ENCODE measurements at regions not wholly inside any gene's neighbourhood (a gene's known extent, or its start where the extent isn't known, plus 50 kb on each side); places are given as distances from the start of the nearest gene placed in this dataset.

DNA sequence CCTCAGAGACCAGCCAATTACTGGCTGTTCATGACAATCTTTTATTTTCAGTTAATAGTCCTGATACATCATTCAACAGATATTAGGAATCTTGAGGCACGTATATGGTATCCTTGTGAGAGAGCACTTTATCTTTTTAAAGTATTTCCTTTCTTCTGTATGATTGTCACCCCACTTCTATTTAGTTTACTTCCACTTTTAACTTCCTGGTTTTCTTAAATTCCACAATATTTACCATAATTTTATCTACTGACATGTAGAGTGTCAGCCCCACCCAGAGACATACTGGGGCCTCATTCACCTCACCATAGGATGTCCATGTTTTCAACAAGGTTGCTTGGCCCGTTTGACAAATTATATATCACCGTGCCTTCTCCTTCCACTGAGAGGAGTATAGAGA, 182.9 kb upstream of the ID2 start:
- TF ChIP-seq MYC (IDR thresholded peaks at IDR 0.05; ENCODE audit: low read depth, low read length) (no peak), POLR2A (IDR thresholded peaks at IDR 0.05; ENCODE audit: extremely low read depth, insufficient read length) (no peak)
- TF ChIP-seq, protein P1, sequence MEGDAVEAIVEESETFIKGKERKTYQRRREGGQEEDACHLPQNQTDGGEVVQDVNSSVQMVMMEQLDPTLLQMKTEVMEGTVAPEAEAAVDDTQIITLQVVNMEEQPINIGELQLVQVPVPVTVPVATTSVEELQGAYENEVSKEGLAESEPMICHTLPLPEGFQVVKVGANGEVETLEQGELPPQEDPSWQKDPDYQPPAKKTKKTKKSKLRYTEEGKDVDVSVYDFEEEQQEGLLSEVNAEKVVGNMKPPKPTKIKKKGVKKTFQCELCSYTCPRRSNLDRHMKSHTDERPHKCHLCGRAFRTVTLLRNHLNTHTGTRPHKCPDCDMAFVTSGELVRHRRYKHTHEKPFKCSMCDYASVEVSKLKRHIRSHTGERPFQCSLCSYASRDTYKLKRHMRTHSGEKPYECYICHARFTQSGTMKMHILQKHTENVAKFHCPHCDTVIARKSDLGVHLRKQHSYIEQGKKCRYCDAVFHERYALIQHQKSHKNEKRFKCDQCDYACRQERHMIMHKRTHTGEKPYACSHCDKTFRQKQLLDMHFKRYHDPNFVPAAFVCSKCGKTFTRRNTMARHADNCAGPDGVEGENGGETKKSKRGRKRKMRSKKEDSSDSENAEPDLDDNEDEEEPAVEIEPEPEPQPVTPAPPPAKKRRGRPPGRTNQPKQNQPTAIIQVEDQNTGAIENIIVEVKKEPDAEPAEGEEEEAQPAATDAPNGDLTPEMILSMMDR (IDR thresholded peaks at IDR 0.05; ENCODE audit: low read depth, low read length) = no peak
- TF ChIP-seq, protein P2, sequence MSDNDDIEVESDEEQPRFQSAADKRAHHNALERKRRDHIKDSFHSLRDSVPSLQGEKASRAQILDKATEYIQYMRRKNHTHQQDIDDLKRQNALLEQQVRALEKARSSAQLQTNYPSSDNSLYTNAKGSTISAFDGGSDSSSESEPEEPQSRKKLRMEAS (IDR thresholded peaks at IDR 0.05; ENCODE audit: low read depth, low read length) = no peak
- H3K4me3 ChIP-seq (ENCODE audit: low read depth, low read length) = no peak overlapping the region
- no peak for DNase-seq (ENCODE audit: low read depth)

DNA sequence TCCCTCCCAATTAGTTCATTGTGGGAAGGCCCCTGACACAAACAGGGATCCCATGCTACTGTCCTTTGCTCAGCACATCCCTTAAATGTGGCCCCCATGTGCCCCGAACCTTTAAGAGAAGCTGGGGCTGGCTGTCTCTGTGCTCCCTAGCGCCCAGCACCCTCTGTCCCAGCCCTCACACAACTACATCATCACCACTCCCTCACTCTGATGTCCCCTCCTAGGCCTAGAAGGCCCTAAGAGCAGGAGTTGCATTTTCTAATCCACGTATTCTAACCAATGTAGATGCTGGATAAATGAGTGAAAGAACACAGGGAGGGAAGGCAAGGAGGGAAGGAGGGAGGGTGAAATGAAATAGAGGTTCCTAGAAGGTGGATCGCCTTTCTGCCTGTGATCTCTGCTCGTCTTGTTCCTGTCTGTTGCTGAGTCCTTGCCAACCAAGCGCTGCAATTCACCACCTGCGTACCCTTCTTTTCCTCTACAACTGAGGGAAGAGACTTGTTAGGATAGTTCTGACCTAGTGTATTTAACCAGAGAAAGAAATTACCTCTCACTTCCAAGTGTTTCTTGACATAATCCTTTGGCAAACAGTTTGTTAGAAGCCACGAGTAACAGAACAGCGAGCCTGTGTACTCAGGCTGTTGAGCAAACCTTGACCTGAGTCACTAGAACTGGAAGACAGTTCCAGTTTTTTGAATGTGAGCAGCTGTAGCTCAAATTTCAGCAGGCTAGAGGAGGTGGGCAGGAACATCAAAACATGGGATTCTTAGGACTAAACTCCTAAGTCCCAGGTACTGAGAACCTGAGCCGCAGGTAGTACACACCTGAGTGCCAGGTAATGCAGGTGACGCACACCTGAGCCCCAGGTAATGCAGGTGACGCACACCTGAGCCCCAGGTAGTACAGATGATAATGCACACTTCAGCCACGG, 181.5 kb upstream of the ID2 start:
- no peak for DNase-seq (ENCODE audit: low read depth)
- no peak overlapping the region for H3K4me3 ChIP-seq (ENCODE audit: low read depth, low read length)
- no peak for TF ChIP-seq MYC (IDR thresholded peaks at IDR 0.05; ENCODE audit: low read depth, low read length)
- TF ChIP-seq, protein P2 (IDR thresholded peaks at IDR 0.05; ENCODE audit: low read depth, low read length) = no peak
- no peak for TF ChIP-seq POLR2A (IDR thresholded peaks at IDR 0.05; ENCODE audit: extremely low read depth, insufficient read length)
- TF ChIP-seq, protein P1 (IDR thresholded peaks at IDR 0.05; ENCODE audit: low read depth, low read length) = no peak

DNA sequence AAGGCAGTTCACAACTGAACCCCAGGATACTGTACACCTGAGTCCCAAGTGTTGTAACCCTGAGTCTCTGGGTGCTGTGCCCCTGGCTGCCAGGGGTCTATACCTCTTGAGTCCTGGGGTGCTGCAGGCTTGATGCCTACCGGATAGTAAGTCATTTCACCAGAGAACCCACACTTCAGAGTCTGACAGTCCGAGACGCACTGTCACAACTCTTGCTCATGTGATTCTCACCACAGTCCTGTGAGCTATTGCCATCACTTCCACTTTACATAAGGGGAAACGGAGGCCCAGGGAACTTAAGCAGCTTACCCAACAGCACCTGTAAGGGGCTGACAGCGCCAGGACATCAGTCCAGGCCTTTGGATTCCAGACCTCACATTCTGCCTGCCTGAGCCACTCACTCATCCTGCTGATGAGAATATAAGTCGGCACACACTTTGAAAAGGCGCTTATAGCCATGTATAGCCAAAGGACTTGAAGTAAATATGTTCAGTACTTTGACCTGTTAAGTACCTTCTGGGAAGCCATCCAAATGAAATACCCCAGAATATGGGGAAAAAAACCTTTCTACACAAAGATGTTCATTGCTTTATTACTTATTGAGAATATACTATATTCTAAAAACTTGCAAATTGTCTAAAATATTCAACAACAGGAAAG, 180.7 kb upstream of the ID2 start:
- H3K4me3 ChIP-seq (ENCODE audit: low read depth, low read length) = no peak overlapping the region
- no peak for DNase-seq (ENCODE audit: low read depth)
- no peak for TF ChIP-seq MYC (IDR thresholded peaks at IDR 0.05; ENCODE audit: low read depth, low read length)
- TF ChIP-seq POLR2A (IDR thresholded peaks at IDR 0.05; ENCODE audit: extremely low read depth, insufficient read length) = no peak
- TF ChIP-seq, protein P1 (IDR thresholded peaks at IDR 0.05; ENCODE audit: low read depth, low read length) = no peak
- TF ChIP-seq, protein P2 (IDR thresholded peaks at IDR 0.05; ENCODE audit: low read depth, low read length) = no peak

DNA sequence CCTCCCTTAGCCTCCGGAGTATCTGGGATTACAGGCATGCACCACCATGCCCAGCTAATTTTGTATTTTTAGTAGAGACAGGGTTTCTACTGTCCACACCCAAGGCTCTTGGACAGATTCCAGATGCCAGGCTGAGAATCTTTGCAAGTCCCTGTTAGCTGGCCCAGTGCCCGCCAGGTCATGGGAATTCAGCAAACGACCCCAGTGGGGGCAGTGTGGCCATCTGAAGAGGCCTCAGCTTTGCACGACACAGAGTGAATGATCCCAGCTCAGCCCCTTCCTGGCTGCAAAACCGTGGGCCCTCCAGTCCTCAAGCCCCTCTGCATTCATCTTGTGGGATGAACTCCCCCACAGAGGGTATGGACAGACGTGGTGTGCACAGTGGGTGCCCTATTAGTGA, 179.5 kb upstream of the ID2 start:
- TF ChIP-seq MYC (IDR thresholded peaks at IDR 0.05; ENCODE audit: low read depth, low read length) (no peak), POLR2A (IDR thresholded peaks at IDR 0.05; ENCODE audit: extremely low read depth, insufficient read length) (no peak)
- TF ChIP-seq, protein P1 (IDR thresholded peaks at IDR 0.05; ENCODE audit: low read depth, low read length) = no peak
- TF ChIP-seq, protein P2 (IDR thresholded peaks at IDR 0.05; ENCODE audit: low read depth, low read length) = no peak
- no peak overlapping the region for H3K4me3 ChIP-seq (ENCODE audit: low read depth, low read length)
- DNase-seq (ENCODE audit: low read depth) = no peak

DNA sequence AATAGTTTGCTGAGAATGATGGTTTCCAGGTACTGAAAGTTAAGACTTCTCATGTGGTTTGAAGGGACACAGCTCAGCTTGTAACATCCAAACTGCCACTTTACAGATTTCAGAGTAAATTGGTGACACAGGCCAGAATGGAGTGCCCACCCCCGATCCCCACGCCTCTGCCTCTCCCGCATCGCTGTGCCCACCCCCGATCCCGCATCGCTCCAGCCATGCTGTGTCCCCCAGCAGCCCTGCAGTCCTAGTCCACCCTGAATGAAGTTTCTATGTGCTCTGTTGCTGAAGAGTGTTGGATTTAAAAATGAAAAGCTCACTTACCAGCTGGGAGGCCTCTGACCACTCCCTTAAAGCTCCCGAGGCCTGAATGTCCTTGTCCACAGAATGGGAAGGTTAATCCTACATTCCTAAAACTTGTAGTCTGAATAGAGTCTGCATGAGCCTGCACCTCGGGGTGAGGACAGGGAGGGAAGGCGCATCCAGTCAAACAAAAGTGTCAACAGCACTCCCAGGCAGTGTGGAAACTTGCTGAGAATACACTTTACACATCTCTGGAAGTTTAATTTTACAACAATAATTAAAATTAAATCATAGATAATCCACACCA, 176.4 kb upstream of the ID2 start:
- no peak overlapping the region for H3K4me3 ChIP-seq (ENCODE audit: low read depth, low read length)
- TF ChIP-seq, protein P2 (IDR thresholded peaks at IDR 0.05; ENCODE audit: low read depth, low read length) = no peak
- TF ChIP-seq MYC (IDR thresholded peaks at IDR 0.05; ENCODE audit: low read depth, low read length) = no peak
- no peak for TF ChIP-seq POLR2A (IDR thresholded peaks at IDR 0.05; ENCODE audit: extremely low read depth, insufficient read length)
- TF ChIP-seq, protein P1 (IDR thresholded peaks at IDR 0.05; ENCODE audit: low read depth, low read length) = no peak
- DNase-seq (ENCODE audit: low read depth) = no peak

All from NB4 (cell line).